ENCODE measurements at regions not wholly inside any gene's neighbourhood (a gene's known extent, or its start where the extent isn't known, plus 50 kb on each side); places are given as distances from the start of the nearest gene placed in this dataset.

DNA sequence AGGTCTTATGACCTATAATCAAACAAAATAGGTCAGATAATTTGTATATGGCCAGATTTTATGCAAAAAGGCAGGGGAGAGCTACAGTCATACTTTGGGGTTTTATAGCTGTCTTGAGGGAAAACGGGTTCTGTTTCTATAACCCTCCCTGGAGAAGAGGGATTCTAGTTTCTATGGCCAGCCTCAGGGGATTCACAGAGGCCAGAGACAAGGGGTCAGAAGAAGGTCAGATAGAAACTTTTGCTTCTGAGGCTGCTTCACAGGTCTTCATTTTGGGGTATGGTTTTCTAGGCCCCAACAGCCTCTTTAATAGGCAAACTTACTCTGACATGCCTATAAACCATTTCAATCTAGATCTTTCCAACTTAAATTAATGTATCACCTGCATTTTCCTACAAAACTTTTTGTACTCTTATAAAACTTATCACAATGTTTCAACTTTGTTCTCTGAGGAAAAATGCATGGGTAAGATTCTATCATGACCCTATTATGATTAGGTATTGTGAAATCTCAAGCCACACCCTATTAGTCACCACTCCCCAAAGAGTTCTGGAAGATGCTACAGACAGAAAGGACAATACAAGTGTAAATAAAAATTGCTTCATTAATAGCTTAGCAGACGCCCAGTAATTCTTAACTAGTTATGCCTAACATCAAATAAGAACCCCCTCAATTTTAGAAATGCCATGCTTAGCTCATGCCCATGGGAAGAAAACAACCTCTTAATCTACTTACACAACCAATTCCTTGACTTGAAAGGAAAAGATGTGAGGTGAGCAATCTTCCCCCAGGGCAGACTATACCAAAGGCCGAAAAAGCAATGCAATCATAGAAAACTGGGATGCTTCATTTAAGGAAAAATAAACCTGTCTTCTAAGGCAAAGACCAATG lies 396.6 kb downstream of the TLR4 start:
- TF ChIP-seq ZFP30 (CRISPR knock-in tag; IDR thresholded peaks at IDR 0.05), result no peak
- TF ChIP-seq, protein P1, sequence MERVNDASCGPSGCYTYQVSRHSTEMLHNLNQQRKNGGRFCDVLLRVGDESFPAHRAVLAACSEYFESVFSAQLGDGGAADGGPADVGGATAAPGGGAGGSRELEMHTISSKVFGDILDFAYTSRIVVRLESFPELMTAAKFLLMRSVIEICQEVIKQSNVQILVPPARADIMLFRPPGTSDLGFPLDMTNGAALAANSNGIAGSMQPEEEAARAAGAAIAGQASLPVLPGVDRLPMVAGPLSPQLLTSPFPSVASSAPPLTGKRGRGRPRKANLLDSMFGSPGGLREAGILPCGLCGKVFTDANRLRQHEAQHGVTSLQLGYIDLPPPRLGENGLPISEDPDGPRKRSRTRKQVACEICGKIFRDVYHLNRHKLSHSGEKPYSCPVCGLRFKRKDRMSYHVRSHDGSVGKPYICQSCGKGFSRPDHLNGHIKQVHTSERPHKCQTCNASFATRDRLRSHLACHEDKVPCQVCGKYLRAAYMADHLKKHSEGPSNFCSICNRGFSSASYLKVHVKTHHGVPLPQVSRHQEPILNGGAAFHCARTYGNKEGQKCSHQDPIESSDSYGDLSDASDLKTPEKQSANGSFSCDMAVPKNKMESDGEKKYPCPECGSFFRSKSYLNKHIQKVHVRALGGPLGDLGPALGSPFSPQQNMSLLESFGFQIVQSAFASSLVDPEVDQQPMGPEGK (CRISPR knock-in tag; IDR thresholded peaks at IDR 0.05; ENCODE audit: borderline replicate concordance), result no peak
- no peak for TF ChIP-seq GLIS3 (CRISPR knock-in tag; IDR thresholded peaks at IDR 0.05)
- no peak for TF ChIP-seq ZFP3 (CRISPR knock-in tag; IDR thresholded peaks at IDR 0.05)
- no peak for TF ChIP-seq OSR1 (CRISPR knock-in tag; IDR thresholded peaks at IDR 0.05)
- no peak for TF ChIP-seq ESRRG (CRISPR knock-in tag; IDR thresholded peaks at IDR 0.05)
- no peak for TF ChIP-seq RARB (CRISPR knock-in tag; IDR thresholded peaks at IDR 0.05)
- no peak for TF ChIP-seq ARNTL (CRISPR knock-in tag; IDR thresholded peaks at IDR 0.05; ENCODE audit: borderline replicate concordance, low read depth)
- no peak for TF ChIP-seq TOX (CRISPR knock-in tag; IDR thresholded peaks at IDR 0.05; ENCODE audit: borderline replicate concordance)
- TF ChIP-seq ZNF565 (CRISPR knock-in tag; conservative IDR thresholded peaks at IDR 0.05; ENCODE audit: low read depth), result no peak
- no peak for TF ChIP-seq ZC3H10 (CRISPR knock-in tag; IDR thresholded peaks at IDR 0.05)
